H1 (cell line): ENCODE measurements at regions not wholly inside any gene's neighbourhood (a gene's known extent, or its start where the extent isn't known, plus 50 kb on each side); places are given as distances from the start of the nearest gene placed in this dataset.

ENCODE experiments used
- CTCF ChIA-PET: fragments of 300-600 bp; sonication (Branson Sonifier 250); formaldehyde crosslinking; loops from one replicate; lab custom pipeline; 2021; ENCODE audit not compliant: partially characterized antibody; lab: Charles Lee
- POLR2A ChIA-PET: fragments of 300-600 bp; sonication (Branson Sonifier 250); formaldehyde crosslinking; loops from one replicate; lab custom pipeline; 2021; ENCODE audit warnings: inconsistent platforms; ENCODE audit not compliant: partially characterized antibody; lab: Charles Lee
- DNase-seq, 2 experiments: peaks; one replicate each; pipeline versions ENCODE4 v3.0.0 to v3.0.0-alpha.2; 2010 to 2022; ENCODE audit warnings: low spot score in 2 of 2, low read depth in 1 of 2, mixed read lengths in 1 of 2
- FAIRE-seq: peaks from 2 replicates; lab custom pipeline; 2011; peaks lifted over from hg19 to GRCh38; lab: Jason Lieb, UNC
- H2AFZ ChIP-seq: 2 replicates; pipeline ENCODE4 v1.8.1; 2012; ENCODE audit warnings: low read length, inconsistent platforms
- H2AK5ac ChIP-seq: 2 replicates; pipeline ENCODE4 v1.6.1; 2013; ENCODE audit warnings: low read depth, low read length
- H2BK120ac ChIP-seq: replicated peaks from 2 replicates; pipeline ENCODE3; 2013; ENCODE audit warnings: low read depth, low read length, inconsistent platforms
- H2BK12ac ChIP-seq: 2 replicates; pipeline ENCODE4 v1.6.1; 2013; ENCODE audit warnings: low read depth, low read length
- H2BK15ac ChIP-seq: 2 replicates; pipeline ENCODE4 v1.6.1; 2013; ENCODE audit warnings: low read length
- H2BK20ac ChIP-seq: 2 replicates; pipeline ENCODE4 v1.6.1; 2013; ENCODE audit warnings: low read length
- H2BK5ac ChIP-seq: 2 replicates; pipeline ENCODE4 v1.6.1; 2013; ENCODE audit warnings: low read depth, low read length
- H3K14ac ChIP-seq: 2 replicates; pipeline ENCODE4 v1.6.1; 2013; ENCODE audit warnings: inconsistent platforms; ENCODE audit not compliant: insufficient read length
- H3K18ac ChIP-seq: 2 replicates; pipeline ENCODE4 v1.6.1; 2013; ENCODE audit warnings: low read length; ENCODE audit errors: extremely low read depth
- H3K23ac ChIP-seq: 2 replicates; pipeline ENCODE4 v1.6.1; 2013; ENCODE audit warnings: inconsistent platforms; ENCODE audit not compliant: insufficient read length
- H3K23me2 ChIP-seq: 2 replicates; pipeline ENCODE4 v1.6.1; 2013; ENCODE audit warnings: low read depth, low read length
- H3K27ac ChIP-seq: 2 replicates; pipeline ENCODE4 v1.6.1; 2011; ENCODE audit warnings: low read depth, low read length, inconsistent platforms
- H3K27me3 ChIP-seq, 4 experiments: replicated peaks in 1 of 4; 1 replicate in 1 of 4; 2 replicates in 3 of 4; pipeline versions ENCODE4 v1.6.1 to v1.8.1; 2011 to 2013; ENCODE audit warnings: low read length in 3 of 4, mild to moderate bottlenecking in 3 of 4, inconsistent platforms in 2 of 4, mixed read lengths in 2 of 4, moderate library complexity in 1 of 4; ENCODE audit not compliant: control insufficient read depth in 3 of 4, insufficient read depth in 3 of 4; ENCODE audit errors: extremely low read depth in 1 of 4
- H3K36me3 ChIP-seq, 4 experiments: 2 replicates each; pipeline versions ENCODE4 v1.6.1 to v1.8.1; 2011 to 2013; ENCODE audit warnings: mild to moderate bottlenecking in 4 of 4, low read length in 3 of 4, moderate library complexity in 2 of 4, control low read depth in 1 of 4, inconsistent platforms in 1 of 4; ENCODE audit not compliant: insufficient read depth in 4 of 4, control insufficient read depth in 2 of 4
- H3K4ac ChIP-seq: replicated peaks from 2 replicates; pipeline ENCODE3; 2013; ENCODE audit warnings: low read length, low read depth, mixed read lengths, inconsistent platforms; ENCODE audit not compliant: insufficient read length
- H3K4me1 ChIP-seq, 4 experiments: replicated peaks in 1 of 4; 1 replicate in 1 of 4; 2 replicates in 3 of 4; pipeline versions ENCODE4 v1.6.1 to v1.8.1; 2011 to 2013; ENCODE audit warnings: low read length in 3 of 4, inconsistent platforms in 2 of 4, mixed read lengths in 1 of 4; ENCODE audit not compliant: insufficient read depth in 4 of 4, control insufficient read depth in 3 of 4
- H3K4me2 ChIP-seq, 2 experiments: 2 replicates each; pipeline versions ENCODE4 v1.6.1 to v1.8.1; 2011 to 2013; ENCODE audit warnings: low read depth in 2 of 2, low read length in 2 of 2, control low read depth in 1 of 2, inconsistent platforms in 1 of 2, mild to moderate bottlenecking in 1 of 2; ENCODE audit not compliant: insufficient read depth in 1 of 2
- H3K4me3 ChIP-seq, 4 experiments: fragments of 200-600, 300-600 bp in 1 of 4; sonication (generic), shearing (Covaris generic), sonication (Bioruptor Twin) in 1 of 4; 2 replicates each; pipeline versions ENCODE4 v1.5.1 to v1.8.1; 2011 to 2016; ENCODE audit warnings: low read length in 4 of 4, low read depth in 3 of 4, control low read depth in 2 of 4, inconsistent platforms in 2 of 4, mild to moderate bottlenecking in 2 of 4, mixed read lengths in 1 of 4, moderate library complexity in 1 of 4; ENCODE audit not compliant: insufficient read depth in 2 of 4; ENCODE audit errors: extremely low read depth in 1 of 4
- H3K56ac ChIP-seq: replicated peaks from 2 replicates; pipeline ENCODE3; 2013; ENCODE audit warnings: low read depth, mild to moderate bottlenecking, mixed read lengths, low read length, inconsistent platforms; ENCODE audit not compliant: insufficient read length
- H3K79me1 ChIP-seq: 2 replicates; pipeline ENCODE4 v1.6.1; 2013; ENCODE audit warnings: low read depth, low read length, control low read depth
- H3K79me2 ChIP-seq, 2 experiments: 2 replicates each; pipeline versions ENCODE4 v1.6.1 to v1.8.1; 2012 to 2013; ENCODE audit warnings: low read length in 2 of 2, mild to moderate bottlenecking in 2 of 2, inconsistent platforms in 1 of 2; ENCODE audit not compliant: insufficient read depth in 2 of 2, control insufficient read depth in 1 of 2
- H3K9ac ChIP-seq, 4 experiments: replicated peaks in 1 of 4; 1 replicate in 1 of 4; 2 replicates in 3 of 4; pipeline versions ENCODE4 v1.6.1 to v1.8.1; 2011 to 2013; ENCODE audit warnings: low read depth in 3 of 4, low read length in 3 of 4, control low read depth in 2 of 4, mild to moderate bottlenecking in 2 of 4, moderate library complexity in 2 of 4, inconsistent platforms in 1 of 4; ENCODE audit errors: extremely low read depth in 1 of 4
- H3K9me3 ChIP-seq, 2 experiments: 2 replicates each; pipeline versions ENCODE4 v1.6.1 to v1.8.1; 2012 to 2013; ENCODE audit warnings: mild to moderate bottlenecking in 2 of 2, moderate library complexity in 2 of 2, control low read depth in 1 of 2, inconsistent platforms in 1 of 2, low read depth in 1 of 2, low read length in 1 of 2, mixed read lengths in 1 of 2; ENCODE audit not compliant: insufficient read depth in 2 of 2
- H4K20me1 ChIP-seq, 2 experiments: replicated peaks in 1 of 2; 2 replicates each; pipeline versions ENCODE3 to v1.8.1; 2011 to 2013; ENCODE audit warnings: inconsistent platforms in 2 of 2, low read length in 2 of 2, mild to moderate bottlenecking in 1 of 2; ENCODE audit not compliant: insufficient read depth in 2 of 2, control insufficient read depth in 1 of 2
- H4K5ac ChIP-seq: 2 replicates; pipeline ENCODE4 v1.6.1; 2013; ENCODE audit warnings: low read length, low read depth, mixed read lengths, inconsistent platforms; ENCODE audit not compliant: insufficient read length
- H4K8ac ChIP-seq: 2 replicates; pipeline ENCODE4 v1.8.0; 2013; ENCODE audit warnings: mild to moderate bottlenecking, moderate library complexity, low read length, inconsistent platforms; ENCODE audit not compliant: insufficient read depth; ENCODE audit errors: extremely low read depth
- H4K91ac ChIP-seq: replicated peaks from 2 replicates; pipeline ENCODE3; 2013; ENCODE audit warnings: low read length, mixed read lengths, inconsistent platforms; ENCODE audit not compliant: insufficient read length
- ASH2L ChIP-seq: fragments of 200-600, 300-600 bp; sonication (generic); IDR thresholded peaks from one replicate; pipeline ENCODE4 v1.7.1; 2017; ENCODE audit warnings: low read length
- EP300 ChIP-seq, 2 experiments: IDR thresholded peaks; 1 replicate in 1 of 2; 2 replicates in 1 of 2; pipeline ENCODE4 v1.6.1; 2011 to 2012; ENCODE audit warnings: low read depth in 2 of 2, low read length in 2 of 2, mild to moderate bottlenecking in 2 of 2, borderline replicate concordance in 1 of 2, inconsistent platforms in 1 of 2, moderate library complexity in 1 of 2
- FOSL1 ChIP-seq: IDR thresholded peaks from 2 replicates; pipeline ENCODE4 v1.6.1; 2011; ENCODE audit warnings: mild to moderate bottlenecking, low read depth, low read length, moderate library complexity; ENCODE audit not compliant: insufficient read depth
- GTF2F1 ChIP-seq: IDR thresholded peaks from 2 replicates; pipeline ENCODE4 v1.6.1; 2012; ENCODE audit warnings: low read depth, low read length, improper control_type of control experiment, borderline replicate concordance
- HDAC6 ChIP-seq: IDR thresholded peaks from one replicate; pipeline ENCODE4 v1.7.1; 2012; ENCODE audit warnings: low read depth, mild to moderate bottlenecking, inconsistent platforms, low read length, moderate library complexity
- JUND ChIP-seq: IDR thresholded peaks from 2 replicates; pipeline ENCODE4 v1.6.1; 2011; ENCODE audit warnings: mild to moderate bottlenecking, improper control_type of control experiment, low read length
- KDM4A ChIP-seq: IDR thresholded peaks from one replicate; pipeline ENCODE4 v1.7.1; 2012; ENCODE audit warnings: low read depth, mild to moderate bottlenecking, moderate library complexity, low read length, inconsistent platforms; ENCODE audit not compliant: severe bottlenecking
- NRF1 ChIP-seq: IDR thresholded peaks from 2 replicates; pipeline ENCODE4 v1.6.1; 2011; ENCODE audit warnings: mild to moderate bottlenecking, low read depth, low read length, improper control_type of control experiment
- RAD21 ChIP-seq, 2 experiments: IDR thresholded peaks in 1 of 2; conservative IDR thresholded peaks in 1 of 2; 2 replicates each; pipeline ENCODE4 v1.6.1; 2011; ENCODE audit warnings: low read depth in 2 of 2, low read length in 2 of 2, improper control_type of control experiment in 1 of 2, inconsistent platforms in 1 of 2, mild to moderate bottlenecking in 1 of 2, moderate library complexity in 1 of 2
- SIN3A ChIP-seq, 2 experiments: IDR thresholded peaks in 1 of 2; conservative IDR thresholded peaks in 1 of 2; 2 replicates each; pipeline ENCODE4 v1.6.1; 2011 to 2012; ENCODE audit warnings: low read length in 2 of 2, improper control_type of control experiment in 1 of 2, low read depth in 1 of 2, mild to moderate bottlenecking in 1 of 2
- SP2 ChIP-seq: IDR thresholded peaks from 2 replicates; pipeline ENCODE4 v1.6.1; 2012; ENCODE audit warnings: mild to moderate bottlenecking, low read length, inconsistent platforms
- TCF12 ChIP-seq: IDR thresholded peaks from 2 replicates; pipeline ENCODE4 v1.6.1; 2011; ENCODE audit warnings: low read depth, mild to moderate bottlenecking, low read length
- WGBS, 2 experiments: shearing (Covaris generic) in 1 of 2; methylation state at CpG; one replicate each; pipeline versions ENCODE4 v1.1.6 to v1.1.7; 2013 to 2015; ENCODE audit warnings: low lambda C conversion rate in 2 of 2, mixed read lengths in 2 of 2, inconsistent platforms in 1 of 2, low coverage in 1 of 2, missing lambda C conversion rate in 1 of 2; ENCODE audit not compliant: insufficient replicate concordance in 2 of 2, insufficient coverage in 1 of 2, insufficient read length in 1 of 2; ENCODE audit errors: extremely low coverage in 1 of 2, missing lambda C conversion rate in 1 of 2; 5-methylcytosine and 5-hydroxymethylcytosine counted together

GRCh38 chr6:17020889-17021538 is 80.8 kb upstream of the STMND1 start:
- Histone ChIP-seq H3K14ac (no peak overlapping the region), H3K9me3 (peaks cover 7 to 11% of the 10 kb centered on the region in 2 experiments; a peak in 3 of 4 replicates), H2BK120ac (no peak overlapping the region), H3K4me1 (peaks cover 0 to 1% (median 0%) of the 10 kb centered on the region in 4 experiments; a peak in 1 of 7 replicates), H4K91ac (no peak overlapping the region), H3K4me2 (no peak overlapping the region), H2BK5ac (no peak overlapping the region), H4K5ac (no peak overlapping the region), H3K27me3 (no peaks in the 10 kb centered on the region), H3K9ac (no peak overlapping the region), H3K56ac (no peak overlapping the region), H3K23ac (no peak overlapping the region), H3K4me3 (no peak overlapping the region), H3K23me2 (no peaks in the 10 kb centered on the region), H3K4ac (no peak overlapping the region), H4K8ac (no peak overlapping the region; the same call in 1 of the 2 replicates), H2BK20ac (no peak overlapping the region), H2BK12ac (no peak overlapping the region), H4K20me1 (no peaks in the 10 kb centered on the region), H3K27ac (no peak overlapping the region), H3K18ac (no peak overlapping the region), H2BK15ac (no peak overlapping the region), H3K79me2 (no peaks in the 10 kb centered on the region), H3K36me3 (no peaks in the 10 kb centered on the region), H2AFZ (peak overlapping the region; percentile 85), H3K79me1 (no peaks in the 10 kb centered on the region), H2AK5ac (no peak overlapping the region)
- POLR2A ChIA-PET: no interaction called here
- FAIRE-seq: no peak
- CTCF ChIA-PET: interaction anchor here (0.7 to 1.6 kb wide), 3 partner anchors 9 to 23 kb away, joined by 3 to 4 read pairs (median 4); no protein-coding TSS in a partner anchor
- TF ChIP-seq SIN3A (conservative IDR thresholded peaks at IDR 0.05 in 1 of 2, IDR thresholded peaks at IDR 0.05 in 1 of 2; ENCODE audit: low read depth in 1 of 2, low read length in 2 of 2): no peak
- TF ChIP-seq FOSL1: no peak
- TF ChIP-seq GTF2F1: no peak
- no peak for TF ChIP-seq SP2
- TF ChIP-seq ASH2L: no peak
- TF ChIP-seq KDM4A: no peak
- no peak for TF ChIP-seq JUND
- TF ChIP-seq TCF12: no peak
- no peak for TF ChIP-seq EP300 (IDR thresholded peaks at IDR 0.05; ENCODE audit: borderline replicate concordance in 1 of 2, low read depth in 2 of 2, low read length in 2 of 2)
- TF ChIP-seq NRF1: no peak
- TF ChIP-seq RAD21 (IDR thresholded peaks at IDR 0.05 in 1 of 2, conservative IDR thresholded peaks at IDR 0.05 in 1 of 2; ENCODE audit: low read depth in 2 of 2, low read length in 2 of 2): no peak
- no peak for TF ChIP-seq HDAC6
- no peak for DNase-seq
- 92% methylated on average over 3 of the region's 3 CpGs; no CpG with 5 or more reads in 1 of the 2 experiments for WGBS, 2 experiments
